Neural progenitor cell (in vitro differentiated cells): ENCODE measurements at regions not wholly inside any gene's neighbourhood (a gene's known extent, or its start where the extent isn't known, plus 50 kb on each side); places are given as distances from the start of the nearest gene placed in this dataset.

Experiments used
- DNase-seq: peaks from one replicate; pipeline ENCODE4 v3.0.0-alpha.2; 2016; ENCODE audit warnings: low spot score
- H2AFZ ChIP-seq: fragments of 200-600 bp; sonication (generic); replicated peaks from 2 replicates; pipeline ENCODE4 v1.6.1; 2016; ENCODE audit warnings: antibody characterized with exemption
- H3F3A ChIP-seq: fragments of 200-600 bp; sonication (generic); 2 replicates; pipeline ENCODE4 v1.6.1; 2016; ENCODE audit warnings: antibody characterized with exemption, low read depth
- H3K27ac ChIP-seq: fragments of 200-600 bp; sonication (generic); 2 replicates; pipeline ENCODE4 v1.5.1; 2016; ENCODE audit warnings: mild to moderate bottlenecking
- H3K27me3 ChIP-seq: fragments of 200-600 bp; sonication (generic); 2 replicates; pipeline ENCODE4 v1.6.1; 2016; ENCODE audit warnings: mild to moderate bottlenecking, moderate library complexity
- H3K36me3 ChIP-seq: fragments of 200-600 bp; sonication (generic); 2 replicates; pipeline ENCODE4 v1.5.1; 2016
- H3K4me1 ChIP-seq: fragments of 200-600 bp; sonication (generic); 2 replicates; pipeline ENCODE4 v1.6.1; 2016; ENCODE audit warnings: mixed run types
- H3K4me2 ChIP-seq: fragments of 200-600 bp; sonication (generic); 2 replicates; pipeline ENCODE4 v1.6.1; 2016
- H3K4me3 ChIP-seq: fragments of 200-600 bp; sonication (generic); 2 replicates; pipeline ENCODE4 v1.5.1; 2016
- H3K79me2 ChIP-seq: fragments of 200-600 bp; sonication (generic); 2 replicates; pipeline ENCODE4 v1.6.1; 2016; ENCODE audit warnings: low read depth
- H3K9ac ChIP-seq: fragments of 200-600 bp; sonication (generic); 2 replicates; pipeline ENCODE4 v1.6.1; 2016
- H3K9me3 ChIP-seq: fragments of 200-600 bp; sonication (generic); 2 replicates; pipeline ENCODE4 v1.5.1; 2016; ENCODE audit warnings: low read depth
- H4K20me1 ChIP-seq: fragments of 200-600 bp; sonication (generic); 2 replicates; pipeline ENCODE4 v1.6.1; 2016; ENCODE audit warnings: low read depth
- H3K27ac Mint-ChIP-seq: 3 replicates; pipeline ENCODE4 v1.8.0; 2021; ENCODE audit warnings: mixed read lengths
- H3K27me3 Mint-ChIP-seq: 2 replicates; pipeline ENCODE4 v1.8.0; 2022; ENCODE audit warnings: low read depth, mild to moderate bottlenecking, inconsistent platforms, moderate library complexity, mixed read lengths; ENCODE audit not compliant: insufficient read depth
- H3K36me3 Mint-ChIP-seq: 3 replicates; pipeline ENCODE4 v1.8.0; 2021; ENCODE audit warnings: mixed read lengths
- H3K4me1 Mint-ChIP-seq: 3 replicates; pipeline ENCODE4 v1.8.0; 2021; ENCODE audit warnings: mixed read lengths
- H3K4me3 Mint-ChIP-seq: 3 replicates; pipeline ENCODE4 v1.8.0; 2021; ENCODE audit warnings: mild to moderate bottlenecking, moderate library complexity, mixed read lengths
- H3K9me3 Mint-ChIP-seq: 3 replicates; pipeline ENCODE4 v1.8.0; 2020; ENCODE audit warnings: mixed read lengths
- CTCF ChIP-seq: fragments of 200-600 bp; sonication (generic); IDR thresholded peaks from 2 replicates; pipeline ENCODE4 v1.5.1; 2017; ENCODE audit warnings: antibody characterized with exemption, mild to moderate bottlenecking
- EZH2 ChIP-seq: fragments of 200-600 bp; sonication (generic); IDR thresholded peaks from 2 replicates; pipeline ENCODE4 v1.6.1; 2017; ENCODE audit warnings: antibody characterized with exemption, mild to moderate bottlenecking, moderate library complexity
- EZH2phosphoT487 ChIP-seq: fragments of 200-600 bp; sonication (generic); IDR thresholded peaks from 2 replicates; pipeline ENCODE4 v1.6.1; 2017; ENCODE audit warnings: antibody characterized with exemption

- H3K4me1 Mint-ChIP-seq = peaks cover 13% of the 10 kb centered on the region
- no peak overlapping the region for H2AFZ ChIP-seq
- no peak for DNase-seq
- no peak overlapping the region for H3K9ac ChIP-seq
- H3K27ac ChIP-seq = no peak overlapping the region
- no peaks in the 10 kb centered on the region for H3K9me3 ChIP-seq
- H3K27me3 Mint-ChIP-seq = peaks cover 8% of the 10 kb centered on the region
- peaks cover 24% of the 10 kb centered on the region for H3K4me1 ChIP-seq
- no peak for TF ChIP-seq EZH2
- TF ChIP-seq EZH2phosphoT487 = no peak
- TF ChIP-seq CTCF = no peak
- no peaks in the 10 kb centered on the region for H3K9me3 Mint-ChIP-seq
- no peaks in the 10 kb centered on the region for H3K36me3 Mint-ChIP-seq
- peaks cover 21% of the 10 kb centered on the region for H3F3A ChIP-seq
- H3K27me3 ChIP-seq = no peaks in the 10 kb centered on the region
- H3K4me2 ChIP-seq = no peak overlapping the region
- H4K20me1 ChIP-seq = no peaks in the 10 kb centered on the region
- H3K79me2 ChIP-seq = no peaks in the 10 kb centered on the region
- no peaks in the 10 kb centered on the region for H3K36me3 ChIP-seq
- no peak overlapping the region for H3K4me3 ChIP-seq
- H3K4me3 Mint-ChIP-seq = peak overlapping the region; percentile 1
- H3K27ac Mint-ChIP-seq = peak overlapping the region; percentile 17
Observed at GRCh38 chr10:131689954-131690757, 210.7 kb upstream of the PPP2R2D start.

- no peak overlapping the region for H3K4me2 ChIP-seq
- H3K27ac Mint-ChIP-seq = no peak overlapping the region
- H3K27me3 ChIP-seq = no peaks in the 10 kb centered on the region
- H4K20me1 ChIP-seq = no peaks in the 10 kb centered on the region
- H2AFZ ChIP-seq = no peak overlapping the region
- no peaks in the 10 kb centered on the region for H3K79me2 ChIP-seq
- TF ChIP-seq EZH2 (no peak), EZH2phosphoT487 (no peak), CTCF (no peak)
- no peak overlapping the region for H3K9ac ChIP-seq
- H3K36me3 Mint-ChIP-seq = no peaks in the 10 kb centered on the region
- no peaks in the 10 kb centered on the region for H3K9me3 ChIP-seq
- peaks cover 24% of the 10 kb centered on the region for H3K4me1 ChIP-seq
- H3K4me3 ChIP-seq = no peak overlapping the region
- DNase-seq = no peak
- peaks cover 21% of the 10 kb centered on the region for H3F3A ChIP-seq
- no peaks in the 10 kb centered on the region for H3K36me3 ChIP-seq
- H3K9me3 Mint-ChIP-seq = no peaks in the 10 kb centered on the region
- no peak overlapping the region for H3K27ac ChIP-seq
- peaks cover 9% of the 10 kb centered on the region for H3K27me3 Mint-ChIP-seq
- H3K4me1 Mint-ChIP-seq = peaks cover 8% of the 10 kb centered on the region
- H3K4me3 Mint-ChIP-seq = no peak overlapping the region
Observed at GRCh38 chr10:131690805-131691239, 210.0 kb upstream of the PPP2R2D start.

GRCh38 chr10:131691481-131692090 lies 209.2 kb upstream of the PPP2R2D start:
- H3K9ac ChIP-seq = no peak overlapping the region
- no peak overlapping the region for H2AFZ ChIP-seq
- H3K27ac Mint-ChIP-seq = no peak overlapping the region
- peaks cover 19% of the 10 kb centered on the region for H3F3A ChIP-seq
- no peak overlapping the region for H3K4me2 ChIP-seq
- H3K27ac ChIP-seq = no peak overlapping the region
- H3K4me3 Mint-ChIP-seq = peak overlapping the region; percentile 6
- TF ChIP-seq CTCF = no peak
- no peak for TF ChIP-seq EZH2
- TF ChIP-seq EZH2phosphoT487 = no peak
- no peaks in the 10 kb centered on the region for H3K36me3 Mint-ChIP-seq
- no peak overlapping the region for H3K4me3 ChIP-seq
- H3K4me1 ChIP-seq = peaks cover 20% of the 10 kb centered on the region
- H3K79me2 ChIP-seq = no peaks in the 10 kb centered on the region
- no peaks in the 10 kb centered on the region for H3K36me3 ChIP-seq
- peaks cover 10% of the 10 kb centered on the region for H3K4me1 Mint-ChIP-seq
- DNase-seq = no peak
- H3K27me3 Mint-ChIP-seq = peaks cover 9% of the 10 kb centered on the region
- H3K9me3 Mint-ChIP-seq = peaks cover 2% of the 10 kb centered on the region
- H3K9me3 ChIP-seq = no peaks in the 10 kb centered on the region
- no peaks in the 10 kb centered on the region for H4K20me1 ChIP-seq
- H3K27me3 ChIP-seq = no peaks in the 10 kb centered on the region
